Endothelial cell of umbilical vein (primary cell): ENCODE measurements at regions not wholly inside any gene's neighbourhood (a gene's known extent, or its start where the extent isn't known, plus 50 kb on each side); places are given as distances from the start of the nearest gene placed in this dataset.

Experiments used
- BruUV-seq: library from RNA; stranded (reverse); fragments of 400-500 nt; replicated peaks from 2 replicates; lab custom pipeline; 2021; lab: Mats Ljungman, UMichigan
- CTCF ChIA-PET: fragments of 300-600, 350-600 bp; sonication (Branson Sonifier 250); formaldehyde crosslinking; loops from one replicate; lab custom pipeline; 2021; ENCODE audit warnings: antibody characterized with exemption, inconsistent platforms; lab: Charles Lee
- POLR2A ChIA-PET: fragments of 300-600, 350-600 bp; sonication (Branson Sonifier 250); formaldehyde crosslinking; loops from one replicate; lab custom pipeline; 2021; ENCODE audit warnings: antibody characterized with exemption, inconsistent platforms; lab: Charles Lee
- DNase-seq: peaks from one replicate; pipeline ENCODE4 v3.0.0-alpha.2; 2011; ENCODE audit warnings: low read depth, low spot score
- FAIRE-seq: peaks from 2 replicates; lab custom pipeline; 2011; peaks lifted over from hg19 to GRCh38; lab: Jason Lieb, UNC
- H2AFZ ChIP-seq: 2 replicates; pipeline ENCODE4 v1.6.0; 2012; ENCODE audit warnings: low read depth, low read length, control low read depth, inconsistent platforms
- H3K27ac ChIP-seq: 2 replicates; pipeline ENCODE4 v1.5.1; 2011; ENCODE audit warnings: low read depth, mild to moderate bottlenecking, control low read depth, low read length, moderate library complexity; ENCODE audit not compliant: insufficient read depth
- H3K27me3 ChIP-seq, 2 experiments: 2 replicates each; pipeline versions ENCODE4 v1.6.0 to v1.6.1; 2011; ENCODE audit warnings: low read length in 2 of 2, mixed read lengths in 1 of 2; ENCODE audit not compliant: control insufficient read depth in 2 of 2, insufficient read depth in 2 of 2
- H3K36me3 ChIP-seq, 2 experiments: 2 replicates in 1 of 2; 3 replicates in 1 of 2; pipeline ENCODE4 v1.5.1; 2011; ENCODE audit warnings: low read length in 2 of 2, mild to moderate bottlenecking in 1 of 2, moderate library complexity in 1 of 2; ENCODE audit not compliant: control insufficient read depth in 2 of 2, insufficient read depth in 2 of 2; ENCODE audit errors: extremely low read depth in 1 of 2
- H3K4me1 ChIP-seq: 3 replicates; pipeline ENCODE4 v1.5.1; 2011; ENCODE audit warnings: mild to moderate bottlenecking, low read length; ENCODE audit not compliant: control insufficient read depth, insufficient read depth; ENCODE audit errors: extremely low read depth
- H3K4me2 ChIP-seq: 2 replicates; pipeline ENCODE4 v1.6.1; 2011; ENCODE audit warnings: low read length, control low read depth, mixed read lengths; ENCODE audit not compliant: insufficient read depth
- H3K4me3 ChIP-seq, 3 experiments: fragments of 200-600 bp in 1 of 3; sonication (generic), shearing (Covaris generic) in 1 of 3; replicated peaks in 1 of 3; 2 replicates each; pipeline ENCODE4 v1.5.1; 2011 to 2016; ENCODE audit warnings: control low read depth in 3 of 3, low read length in 3 of 3, mild to moderate bottlenecking in 2 of 3, inconsistent platforms in 1 of 3, low read depth in 1 of 3, moderate library complexity in 1 of 3; ENCODE audit not compliant: insufficient read depth in 1 of 3
- H3K79me2 ChIP-seq: 2 replicates; pipeline ENCODE4 v1.6.0; 2012; ENCODE audit warnings: low read length, inconsistent platforms; ENCODE audit not compliant: control insufficient read depth, insufficient read depth
- H3K9ac ChIP-seq: replicated peaks from 2 replicates; pipeline ENCODE3; 2011; ENCODE audit warnings: low read length, control low read depth; ENCODE audit not compliant: insufficient read depth; ENCODE audit errors: extremely low read depth
- H3K9me1 ChIP-seq: replicated peaks from 3 replicates; pipeline ENCODE4 v1.6.0; 2011; ENCODE audit warnings: mild to moderate bottlenecking, low read length; ENCODE audit not compliant: control insufficient read depth, insufficient read depth; ENCODE audit errors: extremely low read depth
- H3K9me3 ChIP-seq: replicated peaks from 2 replicates; pipeline ENCODE4 v1.5.1; 2012; ENCODE audit warnings: low read length, inconsistent platforms; ENCODE audit not compliant: control insufficient read depth, insufficient read depth
- H4K20me1 ChIP-seq: replicated peaks from 2 replicates; pipeline ENCODE3; 2011; ENCODE audit warnings: mild to moderate bottlenecking, low read length; ENCODE audit not compliant: control insufficient read depth, insufficient read depth; ENCODE audit errors: extremely low read depth
- CTCF ChIP-seq, 2 donors: IDR thresholded peaks; 1 replicate in 1 of 2; 2 replicates in 1 of 2; pipeline ENCODE4 v1.5.1; 2011; ENCODE audit warnings: low read length in 2 of 2, mild to moderate bottlenecking in 2 of 2, moderate library complexity in 2 of 2, control low read depth in 1 of 2, inconsistent platforms in 1 of 2, low read depth in 1 of 2; ENCODE audit not compliant: insufficient read depth in 1 of 2; ENCODE audit errors: extremely low read depth in 1 of 2
- EZH2 ChIP-seq: IDR thresholded peaks from 2 replicates; pipeline ENCODE4 v1.6.1; 2012; ENCODE audit warnings: borderline replicate concordance, low read depth, mild to moderate bottlenecking, moderate library complexity, low read length, inconsistent platforms; ENCODE audit not compliant: severe bottlenecking
- FOS ChIP-seq: IDR thresholded peaks from 2 replicates; pipeline ENCODE4 v1.6.1; 2011; ENCODE audit warnings: mild to moderate bottlenecking, low read length, moderate library complexity, borderline replicate concordance; ENCODE audit not compliant: insufficient read depth
- GATA2 ChIP-seq: IDR thresholded peaks from 2 replicates; pipeline ENCODE4 v1.7.0; 2011; ENCODE audit warnings: low read depth, mild to moderate bottlenecking, moderate library complexity, mixed read lengths, low read length; ENCODE audit not compliant: insufficient read length, insufficient read depth
- JUN ChIP-seq: IDR thresholded peaks from 2 replicates; pipeline ENCODE4 v1.6.1; 2011; ENCODE audit warnings: borderline replicate concordance, low read depth; ENCODE audit not compliant: insufficient read length, insufficient read depth
- MAX ChIP-seq: IDR thresholded peaks from 2 replicates; pipeline ENCODE4 v1.6.1; 2011; ENCODE audit not compliant: insufficient read depth, insufficient read length
- MYC ChIP-seq: IDR thresholded peaks from one replicate; pipeline ENCODE4 v1.6.1; 2011; ENCODE audit warnings: mild to moderate bottlenecking, low read depth, low read length
- POLR2A ChIP-seq: IDR thresholded peaks from 2 replicates; pipeline ENCODE4 v1.6.1; 2012; ENCODE audit warnings: low read depth, mild to moderate bottlenecking, control low read depth, low read length
- POLR2AphosphoS5 ChIP-seq: IDR thresholded peaks from 2 replicates; pipeline ENCODE4 v1.6.1; 2012; ENCODE audit warnings: low read depth, mild to moderate bottlenecking, control low read depth, low read length, moderate library complexity; ENCODE audit not compliant: insufficient read depth
- dilution Hi-C: fragments of 300-500 bp; cut with MboI; formaldehyde crosslinking; loops from one replicate; pipeline ENCODE4 v1.15.0; 2019; ENCODE audit warnings: low sequenced_read_pairs; ENCODE audit not compliant: extremely low pct_ligation_motif_present
- intact Hi-C: fragments of 100-400 bp; cut with micrococcal nuclease; formaldehyde crosslinking; loops from one replicate; pipeline ENCODE4 v1.10.0; 2022

- Histone ChIP-seq H3K9me3 (no peaks in the 10 kb centered on the region), H3K27me3 (peaks cover 0 to 5% of the 10 kb centered on the region in 2 experiments), H3K4me1 (no peaks in the 10 kb centered on the region), H2AFZ (no peak overlapping the region), H3K9ac (no peak overlapping the region), H3K79me2 (no peaks in the 10 kb centered on the region), H3K9me1 (no peaks in the 10 kb centered on the region), H4K20me1 (no peaks in the 10 kb centered on the region), H3K4me3 (no peak overlapping the region), H3K36me3 (no peaks in the 10 kb centered on the region), H3K27ac (no peak overlapping the region), H3K4me2 (no peak overlapping the region)
- BruUV-seq: no TSS peak
- ChIA-PET CTCF (interaction anchor here (2.3 kb wide), 1 partner anchor 23 kb away, joined by 8 read pairs; no protein-coding TSS in a partner anchor), POLR2A (no interaction called here)
- dilution Hi-C loops (no loop called here), intact Hi-C loops (no loop called here)
- no peak for TF ChIP-seq POLR2AphosphoS5
- TF ChIP-seq JUN: no peak
- TF ChIP-seq EZH2: no peak
- TF ChIP-seq POLR2A: no peak
- no peak for TF ChIP-seq MYC
- no peak for TF ChIP-seq MAX
- TF ChIP-seq CTCF (IDR thresholded peaks at IDR 0.05; ENCODE audit: extremely low read depth in 1 of 2, insufficient read depth in 1 of 2, low read depth in 1 of 2, low read length in 2 of 2): no peak
- TF ChIP-seq FOS: no peak
- TF ChIP-seq GATA2: no peak
- DNase-seq (no peak), FAIRE-seq (no peak)
These were observed 54.3 kb upstream of the TNIK start for GRCh38 chr3:171514466-171514865.
